Erythroblast (primary cell): ENCODE measurements at regions not wholly inside any gene's neighbourhood (a gene's known extent, or its start where the extent isn't known, plus 50 kb on each side); places are given as distances from the start of the nearest gene placed in this dataset.
"Not testable (repeated sequence)": the region's sequence is repeated elsewhere in the genome, so short reads cannot be mapped to it uniquely, and the experiment has no call there.

Experiments used
- GATA1 ChIP-seq: IDR thresholded peaks from 2 replicates; pipeline ENCODE4 v1.6.1; 2011; ENCODE audit warnings: low read depth, mild to moderate bottlenecking, control low read depth, low read length, moderate library complexity
- POLR2A ChIP-seq: IDR thresholded peaks from 2 replicates; pipeline ENCODE4 v1.6.1; 2011; ENCODE audit warnings: mild to moderate bottlenecking, low read length

DNA sequence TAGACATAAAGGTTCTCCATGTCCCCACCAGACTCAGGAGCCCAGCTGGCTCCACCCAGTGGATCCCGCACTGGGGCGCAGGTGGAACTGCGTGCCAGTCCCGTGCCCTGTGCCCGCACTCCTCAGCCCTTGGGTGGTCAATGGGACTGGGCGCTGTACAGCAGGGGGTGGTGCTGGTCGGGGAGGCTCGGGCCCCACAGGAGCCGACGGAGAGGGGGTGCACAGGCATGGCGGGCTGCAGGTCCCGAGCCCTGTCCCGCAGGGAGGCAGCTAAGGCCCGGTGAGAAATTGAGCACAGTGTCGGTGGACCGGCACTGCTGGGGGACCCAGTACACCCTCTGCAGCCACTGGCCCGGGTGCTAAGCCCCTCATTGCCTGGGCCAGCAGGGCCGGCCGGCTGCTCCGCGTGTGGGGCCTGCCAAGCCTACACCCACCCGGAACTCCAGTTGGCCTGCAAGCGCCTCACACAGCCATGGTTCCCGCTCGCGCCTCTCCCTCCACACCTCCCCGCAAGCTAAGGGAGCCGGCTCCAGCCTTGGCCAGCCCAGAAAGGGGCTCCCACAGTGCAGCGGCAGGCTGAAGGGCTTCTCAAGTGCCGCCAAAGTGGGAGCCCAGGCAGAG lies 832.9 kb downstream of the CENPC start:
- TF ChIP-seq POLR2A, GATA1: not testable (repeated sequence)
